Psoas muscle (tissue), 7 donors: ENCODE measurements at regions not wholly inside any gene's neighbourhood (a gene's known extent, or its start where the extent isn't known, plus 50 kb on each side); places are given as distances from the start of the nearest gene placed in this dataset.

ENCODE experiments used
- ATAC-seq, 4 donors: fragments of 200-7000 bp; cut with Tn5 transposase; one replicate each; pipeline ENCODE4 v1.9.1; 2020; ENCODE audit warnings: moderate library complexity in 3 of 4, mild to moderate bottlenecking in 2 of 4
- DNase-seq, 2 donors: peaks; one replicate each; pipeline ENCODE4 v3.0.0-alpha.2; 2020
- H3K27ac ChIP-seq: fragments of 200-600 bp; one replicate; pipeline ENCODE4 v1.8.0; 2022
- H3K27me3 ChIP-seq, 3 donors: fragments of 200-600 bp in 1 of 3; one replicate each; pipeline versions ENCODE4 v1.6.1 to v1.8.0; 2013 to 2022; ENCODE audit warnings: low read length in 2 of 3, mild to moderate bottlenecking in 2 of 3, moderate library complexity in 1 of 3; ENCODE audit not compliant: insufficient read depth in 3 of 3
- H3K36me3 ChIP-seq, 2 donors: fragments of 200-600 bp in 1 of 2; one replicate each; pipeline versions ENCODE4 v1.6.1 to v1.8.0; 2013 to 2022; ENCODE audit warnings: low read depth in 1 of 2, mild to moderate bottlenecking in 1 of 2, moderate library complexity in 1 of 2; ENCODE audit not compliant: insufficient read depth in 1 of 2
- H3K4me1 ChIP-seq: fragments of 200-600 bp; one replicate; pipeline ENCODE4 v1.8.0; 2022
- H3K4me3 ChIP-seq: fragments of 200-600 bp; one replicate; pipeline ENCODE4 v1.8.0; 2022; ENCODE audit warnings: mild to moderate bottlenecking
- H3K9me3 ChIP-seq: fragments of 200-600 bp; one replicate; pipeline ENCODE4 v1.8.0; 2022
- CTCF ChIP-seq: fragments of 200-600 bp; IDR thresholded peaks from one replicate; pipeline ENCODE4 v1.8.0; 2022; ENCODE audit warnings: antibody characterized with exemption
- WGBS, 3 donors: extraction: QIAGEN DNeasy Blood & Tissue Kit; methylation state at CpG; one replicate each; pipeline versions ENCODE4 v1.1.6 to v1.1.7; 2013; 5-methylcytosine and 5-hydroxymethylcytosine counted together
- intact Hi-C, 2 donors: fragments of 100-400 bp; cut with DNase I; formaldehyde crosslinking; loops; one replicate each; pipeline versions ENCODE4 v1.11.0 to v1.14.2; 2022
- donor health status: healthy with polysubstance abuse.
- donor health status: DM: no; HTN: no; CAD: no; lungs with moderate emphysema.
- donor health status: Bipolar disorder and iron deficiency.
- donor health status: healthy.
- donor health status: DM: yes; HTN: yes; CAD: no.
- donor health status: DM: no; HTN: no; CAD: no.
- donor health status: DM: yes; HTN: yes; CAD: no.

DNA sequence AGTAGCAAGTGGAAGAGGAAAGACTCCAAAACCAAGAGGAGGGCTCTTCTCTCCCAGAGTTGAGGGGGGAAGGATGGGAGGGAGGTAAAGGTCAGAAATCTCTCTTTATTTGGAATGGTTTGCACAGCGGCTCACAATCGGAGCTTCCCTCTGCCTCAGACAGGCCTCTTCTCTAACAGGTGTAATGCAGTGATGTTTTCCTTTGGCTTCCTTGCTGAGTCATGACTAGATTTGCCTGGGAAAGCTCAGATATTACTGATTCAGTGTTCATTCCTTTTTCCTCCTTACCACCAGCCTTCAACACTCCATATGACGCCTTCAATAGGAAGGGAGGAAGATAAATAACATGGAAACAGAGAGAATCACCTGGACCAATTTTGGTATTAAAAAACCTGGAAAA, 136.6 kb downstream of the RNF152 start:
- DNase-seq (no peak), ATAC-seq (no peak)
- Histone ChIP-seq H3K27ac (no peak overlapping the region), H3K27me3 (no peaks in the 10 kb centered on the region), H3K9me3 (no peaks in the 10 kb centered on the region), H3K4me1 (no peaks in the 10 kb centered on the region), H3K4me3 (no peak overlapping the region), H3K36me3 (no peaks in the 10 kb centered on the region)
- intact Hi-C loops, result no loop called here
- 83 to 91% (median 87%) methylated on average over 3 of the region's 3 CpGs for WGBS, 3 donors
- no peak for TF ChIP-seq CTCF

GRCh38 chr18:61755555-61755954, 137.3 kb downstream of the RNF152 start:
- DNase-seq (no peak), ATAC-seq (no peak)
- H3K9me3 ChIP-seq, result no peaks in the 10 kb centered on the region
- no peak for TF ChIP-seq CTCF
- no peak overlapping the region for H3K4me3 ChIP-seq
- intact Hi-C loops, result no loop called here
- H3K27me3 ChIP-seq, result no peaks in the 10 kb centered on the region
- WGBS, 3 donors, result 78 to 79% (median 79%) methylated on average over 7 of the region's 7 CpGs
- H3K4me1 ChIP-seq, result no peaks in the 10 kb centered on the region
- H3K27ac ChIP-seq, result no peak overlapping the region
- no peaks in the 10 kb centered on the region for H3K36me3 ChIP-seq

DNA sequence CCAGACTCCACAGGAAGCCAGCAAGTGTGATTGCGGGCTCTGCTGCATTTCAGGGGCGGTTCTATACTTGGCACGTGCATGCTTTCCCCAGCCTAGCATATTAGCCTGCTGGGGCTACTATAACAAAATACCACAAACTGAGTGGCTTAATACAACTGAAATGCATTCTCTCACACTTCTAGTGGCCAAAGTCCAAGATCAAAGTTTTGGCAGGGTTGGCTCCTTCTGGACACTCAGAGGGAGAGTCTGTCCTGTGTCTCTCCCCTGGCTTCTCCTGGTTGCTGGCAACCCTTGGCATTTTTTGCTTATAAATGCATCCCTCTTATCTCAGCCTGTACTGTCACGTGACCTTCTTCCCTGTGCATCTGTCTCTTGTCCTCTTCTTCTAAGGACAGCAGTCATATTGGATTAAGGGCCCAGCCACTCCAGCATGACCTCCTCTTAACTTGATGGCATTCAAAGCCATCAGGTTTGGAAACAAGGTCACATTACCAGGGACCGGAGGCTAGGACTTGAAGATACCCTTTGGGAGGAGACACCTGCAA, 138.7 kb downstream of the RNF152 start:
- WGBS, 3 donors, result 69 to 73% (median 70%) methylated on average over 5 of the region's 5 CpGs
- ATAC-seq (no peak), DNase-seq (no peak)
- no peaks in the 10 kb centered on the region for H3K4me1 ChIP-seq
- no peaks in the 10 kb centered on the region for H3K36me3 ChIP-seq
- intact Hi-C loops, result no loop called here
- TF ChIP-seq CTCF, result no peak
- no peaks in the 10 kb centered on the region for H3K27me3 ChIP-seq
- no peaks in the 10 kb centered on the region for H3K9me3 ChIP-seq
- no peak overlapping the region for H3K27ac ChIP-seq
- H3K4me3 ChIP-seq, result no peak overlapping the region

DNA sequence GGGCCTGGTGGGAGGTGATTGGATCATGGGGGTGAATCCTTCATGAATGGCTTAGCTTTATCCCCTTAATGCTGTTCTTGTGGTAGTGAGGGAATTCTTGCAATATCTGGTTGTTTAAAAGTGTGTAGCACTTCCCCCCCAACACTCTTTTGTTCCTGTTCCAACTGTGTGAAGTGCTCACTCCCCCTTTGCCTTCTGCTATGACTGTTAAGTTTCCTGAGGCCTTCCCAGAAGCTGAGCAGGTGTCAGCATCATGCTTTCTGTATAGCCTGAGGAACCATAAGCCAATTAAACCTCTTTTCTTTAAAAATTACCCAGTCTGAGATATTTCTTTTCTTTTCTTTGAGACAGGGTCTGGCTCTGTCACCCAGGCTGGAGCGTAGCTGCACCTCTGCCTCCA, 139.4 kb downstream of the RNF152 start:
- Histone ChIP-seq H3K4me3 (no peak overlapping the region), H3K4me1 (no peaks in the 10 kb centered on the region)

More for the DNA sequence above, 139.4 kb downstream of the RNF152 start:
- 97 to 100% (median 100%) methylated on average over 1 of the region's 1 CpG for WGBS, 3 donors
- DNase-seq, result no peak
- ATAC-seq, result no peak
- Histone ChIP-seq H3K27ac (no peak overlapping the region), H3K36me3 (no peaks in the 10 kb centered on the region), H3K27me3 (no peaks in the 10 kb centered on the region), H3K9me3 (no peaks in the 10 kb centered on the region)
- no peak for TF ChIP-seq CTCF
- intact Hi-C loops, result no loop called here
